H1 (cell line): ENCODE measurements at regions not wholly inside any gene's neighbourhood (a gene's known extent, or its start where the extent isn't known, plus 50 kb on each side); places are given as distances from the start of the nearest gene placed in this dataset.

Source experiments
- CTCF ChIA-PET: fragments of 300-600 bp; sonication (Branson Sonifier 250); formaldehyde crosslinking; loops from one replicate; lab custom pipeline; 2021; ENCODE audit not compliant: partially characterized antibody; lab: Charles Lee
- POLR2A ChIA-PET: fragments of 300-600 bp; sonication (Branson Sonifier 250); formaldehyde crosslinking; loops from one replicate; lab custom pipeline; 2021; ENCODE audit warnings: inconsistent platforms; ENCODE audit not compliant: partially characterized antibody; lab: Charles Lee
- DNase-seq, 2 experiments: peaks; one replicate each; pipeline versions ENCODE4 v3.0.0 to v3.0.0-alpha.2; 2010 to 2022; ENCODE audit warnings: low spot score in 2 of 2, low read depth in 1 of 2, mixed read lengths in 1 of 2
- FAIRE-seq: peaks from 2 replicates; lab custom pipeline; 2011; peaks lifted over from hg19 to GRCh38; lab: Jason Lieb, UNC
- H2AFZ ChIP-seq: 2 replicates; pipeline ENCODE4 v1.8.1; 2012; ENCODE audit warnings: low read length, inconsistent platforms
- H2AK5ac ChIP-seq: 2 replicates; pipeline ENCODE4 v1.6.1; 2013; ENCODE audit warnings: low read depth, low read length
- H2BK120ac ChIP-seq: replicated peaks from 2 replicates; pipeline ENCODE3; 2013; ENCODE audit warnings: low read depth, low read length, inconsistent platforms
- H2BK12ac ChIP-seq: 2 replicates; pipeline ENCODE4 v1.6.1; 2013; ENCODE audit warnings: low read depth, low read length
- H2BK15ac ChIP-seq: 2 replicates; pipeline ENCODE4 v1.6.1; 2013; ENCODE audit warnings: low read length
- H2BK20ac ChIP-seq: 2 replicates; pipeline ENCODE4 v1.6.1; 2013; ENCODE audit warnings: low read length
- H2BK5ac ChIP-seq: 2 replicates; pipeline ENCODE4 v1.6.1; 2013; ENCODE audit warnings: low read depth, low read length
- H3K14ac ChIP-seq: 2 replicates; pipeline ENCODE4 v1.6.1; 2013; ENCODE audit warnings: inconsistent platforms; ENCODE audit not compliant: insufficient read length
- H3K18ac ChIP-seq: 2 replicates; pipeline ENCODE4 v1.6.1; 2013; ENCODE audit warnings: low read length; ENCODE audit errors: extremely low read depth
- H3K23ac ChIP-seq: 2 replicates; pipeline ENCODE4 v1.6.1; 2013; ENCODE audit warnings: inconsistent platforms; ENCODE audit not compliant: insufficient read length
- H3K23me2 ChIP-seq: 2 replicates; pipeline ENCODE4 v1.6.1; 2013; ENCODE audit warnings: low read depth, low read length
- H3K27ac ChIP-seq: 2 replicates; pipeline ENCODE4 v1.6.1; 2011; ENCODE audit warnings: low read depth, low read length, inconsistent platforms
- H3K27me3 ChIP-seq, 4 experiments: replicated peaks in 1 of 4; 1 replicate in 1 of 4; 2 replicates in 3 of 4; pipeline versions ENCODE4 v1.6.1 to v1.8.1; 2011 to 2013; ENCODE audit warnings: low read length in 3 of 4, mild to moderate bottlenecking in 3 of 4, inconsistent platforms in 2 of 4, mixed read lengths in 2 of 4, moderate library complexity in 1 of 4; ENCODE audit not compliant: control insufficient read depth in 3 of 4, insufficient read depth in 3 of 4; ENCODE audit errors: extremely low read depth in 1 of 4
- H3K36me3 ChIP-seq, 4 experiments: 2 replicates each; pipeline versions ENCODE4 v1.6.1 to v1.8.1; 2011 to 2013; ENCODE audit warnings: mild to moderate bottlenecking in 4 of 4, low read length in 3 of 4, moderate library complexity in 2 of 4, control low read depth in 1 of 4, inconsistent platforms in 1 of 4; ENCODE audit not compliant: insufficient read depth in 4 of 4, control insufficient read depth in 2 of 4
- H3K4ac ChIP-seq: replicated peaks from 2 replicates; pipeline ENCODE3; 2013; ENCODE audit warnings: low read length, low read depth, mixed read lengths, inconsistent platforms; ENCODE audit not compliant: insufficient read length
- H3K4me1 ChIP-seq, 4 experiments: replicated peaks in 1 of 4; 1 replicate in 1 of 4; 2 replicates in 3 of 4; pipeline versions ENCODE4 v1.6.1 to v1.8.1; 2011 to 2013; ENCODE audit warnings: low read length in 3 of 4, inconsistent platforms in 2 of 4, mixed read lengths in 1 of 4; ENCODE audit not compliant: insufficient read depth in 4 of 4, control insufficient read depth in 3 of 4
- H3K4me2 ChIP-seq, 2 experiments: 2 replicates each; pipeline versions ENCODE4 v1.6.1 to v1.8.1; 2011 to 2013; ENCODE audit warnings: low read depth in 2 of 2, low read length in 2 of 2, control low read depth in 1 of 2, inconsistent platforms in 1 of 2, mild to moderate bottlenecking in 1 of 2; ENCODE audit not compliant: insufficient read depth in 1 of 2
- H3K4me3 ChIP-seq, 4 experiments: fragments of 200-600, 300-600 bp in 1 of 4; sonication (generic), shearing (Covaris generic), sonication (Bioruptor Twin) in 1 of 4; 2 replicates each; pipeline versions ENCODE4 v1.5.1 to v1.8.1; 2011 to 2016; ENCODE audit warnings: low read length in 4 of 4, low read depth in 3 of 4, control low read depth in 2 of 4, inconsistent platforms in 2 of 4, mild to moderate bottlenecking in 2 of 4, mixed read lengths in 1 of 4, moderate library complexity in 1 of 4; ENCODE audit not compliant: insufficient read depth in 2 of 4; ENCODE audit errors: extremely low read depth in 1 of 4
- H3K56ac ChIP-seq: replicated peaks from 2 replicates; pipeline ENCODE3; 2013; ENCODE audit warnings: low read depth, mild to moderate bottlenecking, mixed read lengths, low read length, inconsistent platforms; ENCODE audit not compliant: insufficient read length
- H3K79me1 ChIP-seq: 2 replicates; pipeline ENCODE4 v1.6.1; 2013; ENCODE audit warnings: low read depth, low read length, control low read depth
- H3K79me2 ChIP-seq, 2 experiments: 2 replicates each; pipeline versions ENCODE4 v1.6.1 to v1.8.1; 2012 to 2013; ENCODE audit warnings: low read length in 2 of 2, mild to moderate bottlenecking in 2 of 2, inconsistent platforms in 1 of 2; ENCODE audit not compliant: insufficient read depth in 2 of 2, control insufficient read depth in 1 of 2
- H3K9ac ChIP-seq, 4 experiments: replicated peaks in 1 of 4; 1 replicate in 1 of 4; 2 replicates in 3 of 4; pipeline versions ENCODE4 v1.6.1 to v1.8.1; 2011 to 2013; ENCODE audit warnings: low read depth in 3 of 4, low read length in 3 of 4, control low read depth in 2 of 4, mild to moderate bottlenecking in 2 of 4, moderate library complexity in 2 of 4, inconsistent platforms in 1 of 4; ENCODE audit errors: extremely low read depth in 1 of 4
- H3K9me3 ChIP-seq, 2 experiments: 2 replicates each; pipeline versions ENCODE4 v1.6.1 to v1.8.1; 2012 to 2013; ENCODE audit warnings: mild to moderate bottlenecking in 2 of 2, moderate library complexity in 2 of 2, control low read depth in 1 of 2, inconsistent platforms in 1 of 2, low read depth in 1 of 2, low read length in 1 of 2, mixed read lengths in 1 of 2; ENCODE audit not compliant: insufficient read depth in 2 of 2
- H4K20me1 ChIP-seq, 2 experiments: replicated peaks in 1 of 2; 2 replicates each; pipeline versions ENCODE3 to v1.8.1; 2011 to 2013; ENCODE audit warnings: inconsistent platforms in 2 of 2, low read length in 2 of 2, mild to moderate bottlenecking in 1 of 2; ENCODE audit not compliant: insufficient read depth in 2 of 2, control insufficient read depth in 1 of 2
- H4K5ac ChIP-seq: 2 replicates; pipeline ENCODE4 v1.6.1; 2013; ENCODE audit warnings: low read length, low read depth, mixed read lengths, inconsistent platforms; ENCODE audit not compliant: insufficient read length
- H4K8ac ChIP-seq: 2 replicates; pipeline ENCODE4 v1.8.0; 2013; ENCODE audit warnings: mild to moderate bottlenecking, moderate library complexity, low read length, inconsistent platforms; ENCODE audit not compliant: insufficient read depth; ENCODE audit errors: extremely low read depth
- H4K91ac ChIP-seq: replicated peaks from 2 replicates; pipeline ENCODE3; 2013; ENCODE audit warnings: low read length, mixed read lengths, inconsistent platforms; ENCODE audit not compliant: insufficient read length
- BRCA1 ChIP-seq: IDR thresholded peaks from 2 replicates; pipeline ENCODE4 v1.6.1; 2012; ENCODE audit warnings: low read depth, low read length, improper control_type of control experiment
- CHD1 ChIP-seq: IDR thresholded peaks from 2 replicates; pipeline ENCODE4 v1.6.1; 2012; ENCODE audit warnings: low read depth, low read length, improper control_type of control experiment
- CHD2 ChIP-seq: IDR thresholded peaks from 2 replicates; pipeline ENCODE4 v1.6.1; 2012; ENCODE audit warnings: low read length, improper control_type of control experiment
- CTBP2 ChIP-seq: IDR thresholded peaks from 2 replicates; pipeline ENCODE4 v1.7.0; 2011; ENCODE audit warnings: borderline replicate concordance, mild to moderate bottlenecking, moderate library complexity, mixed read lengths, low read length; ENCODE audit not compliant: insufficient read depth, insufficient read length
- E2F6 ChIP-seq: IDR thresholded peaks from 2 replicates; pipeline ENCODE4 v1.6.1; 2012; ENCODE audit warnings: inconsistent platforms
- FOSL1 ChIP-seq: IDR thresholded peaks from 2 replicates; pipeline ENCODE4 v1.6.1; 2011; ENCODE audit warnings: mild to moderate bottlenecking, low read depth, low read length, moderate library complexity; ENCODE audit not compliant: insufficient read depth
- JUND ChIP-seq: IDR thresholded peaks from 2 replicates; pipeline ENCODE4 v1.6.1; 2011; ENCODE audit warnings: mild to moderate bottlenecking, improper control_type of control experiment, low read length
- MAFK ChIP-seq: IDR thresholded peaks from 2 replicates; pipeline ENCODE4 v1.6.1; 2012; ENCODE audit warnings: low read depth, mild to moderate bottlenecking, improper control_type of control experiment, low read length
- NRF1 ChIP-seq: IDR thresholded peaks from 2 replicates; pipeline ENCODE4 v1.6.1; 2011; ENCODE audit warnings: mild to moderate bottlenecking, low read depth, low read length, improper control_type of control experiment
- RBBP5 ChIP-seq: IDR thresholded peaks from 2 replicates; pipeline ENCODE4 v1.7.1; 2012; ENCODE audit warnings: low read depth, mild to moderate bottlenecking, inconsistent platforms, low read length, moderate library complexity, borderline replicate concordance
- SIRT6 ChIP-seq: IDR thresholded peaks from one replicate; pipeline ENCODE4 v1.7.1; 2012; ENCODE audit warnings: low read length, inconsistent platforms
- TBP ChIP-seq: IDR thresholded peaks from 2 replicates; pipeline ENCODE4 v1.6.1; 2011; ENCODE audit warnings: low read depth, low read length, improper control_type of control experiment
- TEAD4 ChIP-seq: IDR thresholded peaks from 2 replicates; pipeline ENCODE4 v1.6.1; 2012; ENCODE audit warnings: low read depth, low read length, inconsistent platforms, mixed read lengths
- ZNF274 ChIP-seq: IDR thresholded peaks from 2 replicates; pipeline ENCODE4 v1.7.0; 2012; ENCODE audit warnings: low read length, borderline replicate concordance; ENCODE audit errors: extremely low read depth
- WGBS, 2 experiments: shearing (Covaris generic) in 1 of 2; methylation state at CpG; one replicate each; pipeline versions ENCODE4 v1.1.6 to v1.1.7; 2013 to 2015; ENCODE audit warnings: low lambda C conversion rate in 2 of 2, mixed read lengths in 2 of 2, inconsistent platforms in 1 of 2, low coverage in 1 of 2, missing lambda C conversion rate in 1 of 2; ENCODE audit not compliant: insufficient replicate concordance in 2 of 2, insufficient coverage in 1 of 2, insufficient read length in 1 of 2; ENCODE audit errors: extremely low coverage in 1 of 2, missing lambda C conversion rate in 1 of 2; 5-methylcytosine and 5-hydroxymethylcytosine counted together

GRCh38 chr1:190579552-190580193 lies 102.0 kb upstream of the BRINP3 start:
- H3K36me3 ChIP-seq = no peaks in the 10 kb centered on the region
- no peaks in the 10 kb centered on the region for H3K9me3 ChIP-seq
- no peak overlapping the region for H3K18ac ChIP-seq
- no peaks in the 10 kb centered on the region for H3K27me3 ChIP-seq
- POLR2A ChIA-PET = no interaction called here
- H2BK120ac ChIP-seq = no peak overlapping the region
- no peaks in the 10 kb centered on the region for H3K79me1 ChIP-seq
- no peaks in the 10 kb centered on the region for H3K4me1 ChIP-seq
- no peak overlapping the region for H3K4ac ChIP-seq
- 71% methylated on average over 1 of the region's 1 CpG; no CpG with 5 or more reads in 1 of the 2 experiments for WGBS, 2 experiments
- H2BK15ac ChIP-seq = no peak overlapping the region
- no peak overlapping the region for H2BK20ac ChIP-seq
- H4K5ac ChIP-seq = no peak overlapping the region
- CTCF ChIA-PET = no interaction called here
- DNase-seq (no peak), FAIRE-seq (no peak)
- no peak overlapping the region for H3K23ac ChIP-seq
- no peaks in the 10 kb centered on the region for H4K20me1 ChIP-seq
- H4K8ac ChIP-seq = no peak overlapping the region
- H2BK5ac ChIP-seq = no peak overlapping the region
- no peak overlapping the region for H4K91ac ChIP-seq
- no peaks in the 10 kb centered on the region for H3K23me2 ChIP-seq
- H2AFZ ChIP-seq = peak overlapping the region; percentile 27; the same call in 1 of the 2 replicates
- H3K56ac ChIP-seq = no peak overlapping the region
- H2AK5ac ChIP-seq = no peak overlapping the region
- H3K79me2 ChIP-seq = no peaks in the 10 kb centered on the region
- H2BK12ac ChIP-seq = no peak overlapping the region
- no peak overlapping the region for H3K14ac ChIP-seq
- H3K27ac ChIP-seq = no peak overlapping the region
- H3K9ac ChIP-seq = no peak overlapping the region
- no peak overlapping the region for H3K4me2 ChIP-seq
- no peak overlapping the region for H3K4me3 ChIP-seq
- TF ChIP-seq FOSL1 (no peak), CHD1 (no peak), RBBP5 (no peak), JUND (no peak), E2F6 (no peak), TEAD4 (no peak), ZNF274 (no peak), MAFK (no peak), NRF1 (no peak), SIRT6 (no peak), CHD2 (no peak), TBP (no peak), BRCA1 (no peak), CTBP2 (no peak)
